Activated effector memory CD4-positive, alpha-beta T cell treated with Interleukin-2 at 50 U/mL for 16 hours (primary cell): ENCODE measurements at regions not wholly inside any gene's neighbourhood (a gene's known extent, or its start where the extent isn't known, plus 50 kb on each side); places are given as distances from the start of the nearest gene placed in this dataset.

Experiments
- DNase-seq: peaks from one replicate; pipeline ENCODE4 v3.0.0-alpha.2; 2020

- no peak for DNase-seq
These were observed 55.5 kb downstream of the MID1IP1 start for GRCh38 chrX:38856670-38857265.

- DNase-seq, result no peak
These were observed 56.7 kb downstream of the MID1IP1 start for GRCh38 chrX:38857736-38858523.

- no peak for DNase-seq
These were observed 58.3 kb downstream of the MID1IP1 start for GRCh38 chrX:38859602-38860001.

- no peak for DNase-seq
These were observed 59.1 kb downstream of the MID1IP1 start for GRCh38 chrX:38860106-38861013.

- DNase-seq, result no peak
These were observed 60.2 kb downstream of the MID1IP1 start for GRCh38 chrX:38861489-38861888.

GRCh38 chrX:38862100-38862499 is 60.8 kb downstream of the MID1IP1 start:
- no peak for DNase-seq

- DNase-seq, result no peak
These were observed 62.9 kb downstream of the MID1IP1 start for GRCh38 chrX:38864165-38864564.

GRCh38 chrX:38868321-38868720 is 67.1 kb downstream of the MID1IP1 start:
- no peak for DNase-seq

- DNase-seq, result no peak
These were observed 67.7 kb downstream of the MID1IP1 start for GRCh38 chrX:38868941-38869401.

GRCh38 chrX:38870361-38870895 is 69.2 kb downstream of the MID1IP1 start:
- no peak for DNase-seq

- no peak for DNase-seq
These were observed 70.1 kb downstream of the MID1IP1 start for GRCh38 chrX:38871129-38872029.

GRCh38 chrX:38877366-38877765 is 76.1 kb downstream of the MID1IP1 start:
- no peak for DNase-seq

- DNase-seq, result no peak
These were observed 77.5 kb downstream of the MID1IP1 start for GRCh38 chrX:38878641-38879340.

- no peak for DNase-seq
These were observed 78.5 kb downstream of the MID1IP1 start for GRCh38 chrX:38879631-38880220.

- no peak for DNase-seq
These were observed 79.1 kb downstream of the MID1IP1 start for GRCh38 chrX:38880296-38880854.

GRCh38 chrX:38881066-38881465 is 79.8 kb downstream of the MID1IP1 start:
- no peak for DNase-seq

- no peak for DNase-seq
These were observed 80.5 kb downstream of the MID1IP1 start for GRCh38 chrX:38881727-38882126.

GRCh38 chrX:38882894-38883626 is 81.8 kb downstream of the MID1IP1 start:
- no peak for DNase-seq

- no peak for DNase-seq
These were observed 84.9 kb downstream of the MID1IP1 start for GRCh38 chrX:38886112-38886511.

GRCh38 chrX:38887222-38887621 is 86.0 kb downstream of the MID1IP1 start:
- DNase-seq, result no peak
